Gastroesophageal sphincter (tissue), 3 donors: ENCODE measurements at regions not wholly inside any gene's neighbourhood (a gene's known extent, or its start where the extent isn't known, plus 50 kb on each side); places are given as distances from the start of the nearest gene placed in this dataset.

Experiments
- CTCF ChIP-seq, 4 experiments: fragments of 200-600 bp in 2 of 4; fragments of 450-650 bp in 2 of 4; sonication (generic) in 1 of 4; IDR thresholded peaks; one replicate each; pipeline ENCODE4 v1.5.1; 2017 to 2019; ENCODE audit warnings: antibody characterized with exemption in 4 of 4, mild to moderate bottlenecking in 2 of 4, moderate library complexity in 2 of 4
- POLR2A ChIP-seq, 2 donors: fragments of 450-650 bp; IDR thresholded peaks; one replicate each; pipeline ENCODE4 v1.6.1; 2017; ENCODE audit warnings: antibody characterized with exemption in 2 of 2, mild to moderate bottlenecking in 2 of 2, moderate library complexity in 1 of 2

- TF ChIP-seq CTCF (IDR thresholded peaks at IDR 0.05) (no peak), POLR2A (IDR thresholded peaks at IDR 0.05) (no peak)
Measured at GRCh38 chr20:46786566-46786965, 77.1 kb downstream of the SLC2A10 start.
